ENCODE measurements at regions not wholly inside any gene's neighbourhood (a gene's known extent, or its start where the extent isn't known, plus 50 kb on each side); places are given as distances from the start of the nearest gene placed in this dataset.

- DNase-seq, result no peak
Observed at GRCh38 chr14:51516706-51517395, 134.9 kb upstream of the FRMD6 start.

GRCh38 chr14:51518280-51518679 is 133.4 kb upstream of the FRMD6 start:
- no peak for DNase-seq

- DNase-seq, result no peak
Observed at GRCh38 chr14:51518711-51519110, 133.0 kb upstream of the FRMD6 start.

- DNase-seq, result no peak
Observed at GRCh38 chr14:51520087-51520486, 131.6 kb upstream of the FRMD6 start.

GRCh38 chr14:51521764-51522163 is 129.9 kb upstream of the FRMD6 start:
- DNase-seq, result no peak

GRCh38 chr14:51523243-51523642 is 128.5 kb upstream of the FRMD6 start:
- DNase-seq, result no peak

- DNase-seq, result no peak
Observed at GRCh38 chr14:51525739-51526138, 126.0 kb upstream of the FRMD6 start.

GRCh38 chr14:51527073-51527472 is 124.6 kb upstream of the FRMD6 start:
- no peak for DNase-seq

- DNase-seq, result no peak
Observed at GRCh38 chr14:51529736-51530135, 122.0 kb upstream of the FRMD6 start.

GRCh38 chr14:51533160-51533559 is 118.5 kb upstream of the FRMD6 start:
- no peak for DNase-seq

GRCh38 chr14:51533872-51534553 is 117.7 kb upstream of the FRMD6 start:
- no peak for DNase-seq

GRCh38 chr14:51534610-51535011 is 117.1 kb upstream of the FRMD6 start:
- no peak for DNase-seq

- DNase-seq, result no peak
Observed at GRCh38 chr14:51535443-51536044, 116.2 kb upstream of the FRMD6 start.

- DNase-seq, result no peak
Observed at GRCh38 chr14:51538973-51539372, 112.7 kb upstream of the FRMD6 start.

- DNase-seq, result no peak
Observed at GRCh38 chr14:51539571-51540037, 112.1 kb upstream of the FRMD6 start.

GRCh38 chr14:51540364-51540763 is 111.3 kb upstream of the FRMD6 start:
- no peak for DNase-seq

GRCh38 chr14:51544471-51544870 is 107.2 kb upstream of the FRMD6 start:
- no peak for DNase-seq

- DNase-seq, result no peak
Observed at GRCh38 chr14:51544901-51545300, 106.8 kb upstream of the FRMD6 start.

GRCh38 chr14:51545396-51545795 is 106.3 kb upstream of the FRMD6 start:
- DNase-seq, result no peak

- no peak for DNase-seq
Observed at GRCh38 chr14:51546099-51546498, 105.6 kb upstream of the FRMD6 start.

GRCh38 chr14:51546603-51547258 is 105.0 kb upstream of the FRMD6 start:
- no peak for DNase-seq

- no peak for DNase-seq
Observed at GRCh38 chr14:51547260-51547659, 104.5 kb upstream of the FRMD6 start.

- no peak for DNase-seq
Observed at GRCh38 chr14:51547701-51548100, 104.0 kb upstream of the FRMD6 start.

GRCh38 chr14:51548187-51548586 is 103.5 kb upstream of the FRMD6 start:
- no peak for DNase-seq
